ENCODE measurements at regions not wholly inside any gene's neighbourhood (a gene's known extent, or its start where the extent isn't known, plus 50 kb on each side); places are given as distances from the start of the nearest gene placed in this dataset.

DNA sequence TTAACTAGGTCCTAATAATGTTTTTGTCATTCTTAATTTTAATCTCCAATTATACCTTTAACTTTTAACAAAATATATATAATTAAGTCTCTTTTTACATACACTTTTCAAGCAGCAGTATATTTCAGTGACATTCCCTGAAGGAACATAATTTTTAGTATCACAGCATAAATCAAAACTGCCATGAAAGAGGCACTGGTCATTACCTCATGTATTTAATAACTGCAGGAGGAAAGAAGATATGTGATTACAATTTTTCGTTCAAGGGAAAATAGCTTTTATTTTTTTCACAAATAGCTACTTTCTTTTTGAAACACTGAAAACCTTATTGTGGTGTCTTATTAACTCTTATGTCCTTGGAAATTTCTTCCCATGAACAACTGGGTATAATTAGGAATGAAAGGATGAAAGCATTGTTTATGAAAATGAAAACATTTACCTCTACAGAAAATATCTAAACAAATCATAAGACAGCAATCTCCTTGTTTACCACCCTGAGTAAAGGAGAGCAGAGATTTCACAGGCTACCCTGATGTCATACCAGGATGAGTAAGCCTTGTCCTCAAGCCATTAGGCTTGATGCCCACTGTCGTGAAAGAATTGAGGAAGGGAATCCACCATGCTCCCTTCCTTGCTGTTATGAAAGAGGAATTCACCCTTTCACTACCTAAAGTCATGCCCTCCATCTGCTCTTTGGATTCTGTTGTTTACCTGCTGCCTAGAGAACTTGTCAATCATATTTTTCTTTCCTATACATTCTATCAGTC is 877.2 kb upstream of the PCDH20 start:
- no peak for DNase-seq

DNA sequence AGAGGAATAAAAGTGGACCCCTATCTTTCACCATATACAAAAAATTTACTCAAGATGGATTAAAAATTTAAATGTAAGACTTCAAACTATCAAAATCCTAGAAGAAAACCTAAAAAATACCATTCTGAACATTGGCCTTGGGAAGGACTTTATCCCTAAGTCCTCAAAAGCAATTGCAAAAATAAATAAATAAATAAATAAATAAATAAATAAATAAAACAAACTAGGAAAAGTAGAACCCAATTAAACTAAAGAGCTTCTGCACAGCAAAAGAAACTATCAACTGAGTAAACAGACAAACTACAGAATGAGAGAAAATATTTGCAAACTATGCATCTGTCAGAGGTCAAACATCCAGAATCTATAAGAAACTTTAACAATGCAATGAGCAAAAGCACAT is 874.9 kb upstream of the PCDH20 start:
- DNase-seq: no peak

DNA sequence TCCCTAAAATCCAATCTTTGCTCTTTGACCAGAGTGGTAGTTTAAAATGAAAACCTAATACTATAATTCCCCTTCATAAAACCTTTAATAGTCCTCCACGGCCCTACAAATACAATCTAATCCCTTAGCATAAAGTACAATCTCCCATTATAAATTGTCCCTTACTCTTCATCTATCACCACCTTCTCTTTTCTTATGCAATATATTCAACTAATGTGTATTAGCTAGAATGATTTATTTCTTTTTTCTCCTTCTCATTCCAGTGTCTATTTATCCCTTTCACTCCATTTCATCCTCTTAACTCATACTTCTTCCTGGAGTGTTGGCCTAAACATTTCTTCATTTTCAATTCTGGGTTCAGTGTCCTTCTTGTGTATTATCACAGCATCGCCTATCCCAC is 872.1 kb upstream of the PCDH20 start:
- DNase-seq: no peak

DNA sequence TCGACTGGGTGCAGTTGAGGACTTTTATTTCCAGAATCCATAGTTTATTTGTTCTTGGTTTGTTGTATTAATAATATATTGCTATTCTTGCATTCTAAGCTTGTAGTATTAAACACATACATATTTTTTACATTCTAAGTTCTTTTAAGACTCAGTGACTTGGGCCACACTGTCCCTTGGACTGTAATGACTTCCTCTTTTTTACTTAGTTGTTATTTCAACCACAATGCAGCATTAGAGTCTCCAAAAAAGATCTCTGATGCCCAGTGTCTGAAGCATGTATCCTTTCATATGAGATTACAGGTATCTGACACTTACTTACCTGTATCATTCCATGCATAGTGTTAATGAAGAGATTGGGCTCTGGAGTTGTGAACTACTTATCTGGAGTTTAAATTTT is 864.9 kb upstream of the PCDH20 start:
- DNase-seq: no peak

DNA sequence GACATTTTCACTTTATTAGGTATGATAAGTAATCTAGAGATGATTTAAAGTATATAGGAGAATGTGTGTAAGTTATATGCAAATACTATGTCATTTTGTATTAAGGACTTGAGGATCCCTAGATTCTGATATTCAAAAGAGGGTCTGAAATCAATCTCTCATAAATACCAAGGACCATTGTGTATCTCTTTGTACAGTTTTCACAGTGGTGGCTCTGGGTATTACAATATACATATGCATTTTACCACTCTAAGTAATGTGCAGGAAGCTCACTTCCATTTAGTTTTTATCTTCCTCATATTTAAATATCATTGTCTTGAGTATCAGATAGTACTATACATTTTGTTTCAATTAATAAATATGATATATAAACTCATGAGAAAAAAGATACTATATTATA is 862.6 kb upstream of the PCDH20 start:
- DNase-seq: no peak

DNA sequence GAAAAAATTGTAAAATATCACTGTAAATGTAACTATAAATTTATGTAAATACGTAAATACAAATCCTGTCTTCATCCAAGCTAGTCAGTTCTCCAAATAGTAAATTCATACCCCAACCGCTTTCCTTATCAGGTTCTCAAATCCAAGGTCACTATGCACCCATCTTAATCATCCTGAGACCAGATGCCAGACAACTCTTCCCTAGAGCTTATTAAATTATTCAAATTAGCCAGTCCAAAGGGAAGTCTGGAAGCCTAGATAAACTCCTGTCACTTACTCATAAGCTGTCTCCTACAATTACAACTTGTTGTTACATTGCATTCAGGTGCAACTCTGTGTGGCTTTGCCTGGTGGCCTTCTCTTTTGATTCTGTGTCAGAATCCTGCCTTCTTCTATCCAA is 836.1 kb upstream of the PCDH20 start:
- DNase-seq: no peak

DNA sequence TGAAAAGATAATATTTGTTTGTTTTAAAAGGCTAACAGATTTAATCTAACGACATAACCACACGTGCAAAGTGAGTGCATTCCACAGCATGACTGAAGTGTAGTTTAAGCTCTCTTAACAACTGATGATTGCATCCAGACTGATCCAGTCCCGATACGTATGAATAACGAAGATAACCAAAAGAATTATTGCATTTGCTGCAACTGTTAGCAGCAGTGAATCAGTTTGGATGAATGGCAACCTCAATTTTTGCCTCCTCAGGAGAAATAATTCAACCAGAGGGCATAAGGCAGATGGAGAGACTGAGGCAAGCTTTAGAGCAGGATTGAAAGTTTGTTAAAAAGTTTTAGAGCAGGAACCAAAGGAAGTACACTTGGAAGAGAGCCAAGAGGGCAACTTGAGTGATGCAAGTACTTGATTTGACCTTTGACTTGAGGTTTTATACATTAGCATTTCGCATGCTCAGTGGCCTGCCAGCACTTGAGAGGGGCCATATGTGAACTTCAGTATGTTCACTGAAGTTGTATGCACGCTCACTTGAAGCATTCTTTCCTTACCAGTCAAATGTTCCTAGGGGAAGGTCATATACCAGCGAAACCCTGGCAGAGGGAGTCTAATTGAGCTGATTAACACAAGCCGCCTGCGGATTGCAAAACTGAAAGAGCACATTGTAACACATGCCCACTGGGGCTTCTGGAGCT is 835.0 kb upstream of the PCDH20 start:
- DNase-seq: no peak

DNA sequence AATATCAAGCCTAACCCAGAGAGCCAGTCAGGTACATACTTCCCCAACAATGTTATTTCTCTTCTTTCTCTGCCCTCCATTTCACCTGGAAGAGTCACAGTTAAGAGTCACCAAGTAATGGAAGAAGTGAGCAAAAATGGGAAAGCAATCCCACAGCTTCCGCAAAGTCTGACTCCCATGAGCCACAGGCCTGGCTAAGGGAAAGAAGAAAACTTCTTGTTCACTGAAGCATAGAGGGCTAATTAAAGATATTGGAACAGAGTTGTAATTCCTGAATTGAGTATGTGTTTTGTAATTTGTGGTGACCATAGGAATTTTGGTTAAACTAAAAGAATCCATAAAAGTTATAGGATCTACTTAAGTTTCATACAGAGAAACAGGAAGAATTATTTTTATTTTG is 830.9 kb upstream of the PCDH20 start:
- no peak for DNase-seq

DNA sequence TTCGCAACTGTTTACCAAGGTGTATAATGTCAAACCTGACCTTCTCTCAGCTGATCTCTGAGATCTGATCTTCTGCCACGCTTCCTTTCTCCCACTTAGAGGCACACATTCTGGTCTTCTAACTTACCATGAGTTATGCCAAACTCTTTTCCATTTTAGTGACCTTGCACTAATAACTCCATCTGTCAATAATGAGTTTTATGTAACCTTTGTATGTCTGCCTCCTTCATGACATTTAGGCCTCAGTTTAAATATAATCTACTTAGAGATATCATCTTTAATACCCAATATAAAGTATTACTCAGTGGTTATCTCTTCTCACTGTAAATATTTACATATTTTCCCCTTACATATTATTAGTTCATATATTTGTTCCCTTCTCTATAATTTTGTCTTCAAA is 827.5 kb upstream of the PCDH20 start:
- no peak for DNase-seq

DNA sequence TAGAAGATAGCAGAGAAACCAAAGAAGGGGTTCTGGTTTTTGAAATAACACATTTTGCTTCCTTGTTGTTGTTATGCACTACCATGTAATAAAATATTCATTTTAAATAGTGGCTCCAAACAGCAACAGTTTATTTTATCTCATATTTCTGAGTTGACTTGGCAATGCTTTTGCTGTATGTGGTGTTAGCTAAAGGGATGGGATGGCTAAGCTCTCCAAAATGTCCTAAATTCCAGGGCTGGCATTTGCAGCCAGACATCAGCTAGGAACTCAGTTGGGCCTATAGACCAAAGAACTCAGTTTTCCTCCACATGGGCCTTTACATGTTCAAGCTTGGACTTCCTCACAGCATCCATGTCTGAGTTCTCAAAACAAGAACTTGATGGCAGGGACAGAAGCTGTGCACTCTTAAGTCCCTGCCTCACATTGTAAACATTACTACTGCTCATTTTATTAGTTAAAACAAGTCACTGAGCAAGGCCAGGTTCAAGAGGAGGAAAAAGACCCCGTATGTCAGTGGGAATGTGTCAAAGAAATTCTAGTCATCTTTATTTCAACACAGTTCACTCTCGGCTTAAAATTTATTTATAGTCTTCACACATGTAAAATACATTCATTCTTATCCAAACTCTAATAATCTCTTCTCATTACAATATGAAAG is 819.3 kb upstream of the PCDH20 start:
- DNase-seq: no peak

DNA sequence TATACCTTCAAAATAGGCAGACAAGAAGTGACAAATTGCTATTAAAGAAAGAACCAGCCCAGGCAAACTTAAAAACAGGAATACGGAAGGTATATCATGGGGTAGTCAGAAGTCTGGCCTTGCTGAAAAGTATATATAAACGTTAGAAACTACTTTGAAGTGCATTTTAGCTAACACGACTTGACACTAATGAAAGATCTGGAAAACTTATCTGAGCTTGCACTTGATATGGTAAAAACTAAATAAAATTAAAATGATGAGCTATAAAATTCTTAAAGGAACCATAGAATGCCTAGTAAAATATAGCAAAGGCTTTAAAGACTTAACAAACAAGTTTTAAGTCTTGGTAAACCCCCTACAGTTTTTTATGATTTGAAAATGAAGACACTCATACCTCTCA is 795.3 kb upstream of the PCDH20 start:
- no peak for DNase-seq

DNA sequence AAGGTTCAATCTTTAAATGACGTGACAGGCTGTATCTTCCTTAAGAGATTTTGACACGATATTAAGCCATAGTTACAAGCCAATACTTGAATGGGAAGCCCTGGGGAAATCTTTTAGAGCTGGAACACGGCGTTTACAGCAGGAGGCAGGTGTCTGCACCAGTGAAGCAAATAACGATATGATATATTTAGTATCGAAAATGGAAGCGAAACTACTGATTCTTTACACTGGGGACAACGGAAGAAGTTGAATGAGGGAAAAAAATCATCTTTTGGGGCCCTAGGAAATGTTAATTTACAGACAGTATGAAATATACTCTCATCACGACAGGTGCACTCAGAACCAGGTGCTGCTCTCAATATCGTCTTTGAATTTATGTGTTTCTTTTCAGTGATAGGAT is 793.9 kb upstream of the PCDH20 start:
- DNase-seq: no peak

DNA sequence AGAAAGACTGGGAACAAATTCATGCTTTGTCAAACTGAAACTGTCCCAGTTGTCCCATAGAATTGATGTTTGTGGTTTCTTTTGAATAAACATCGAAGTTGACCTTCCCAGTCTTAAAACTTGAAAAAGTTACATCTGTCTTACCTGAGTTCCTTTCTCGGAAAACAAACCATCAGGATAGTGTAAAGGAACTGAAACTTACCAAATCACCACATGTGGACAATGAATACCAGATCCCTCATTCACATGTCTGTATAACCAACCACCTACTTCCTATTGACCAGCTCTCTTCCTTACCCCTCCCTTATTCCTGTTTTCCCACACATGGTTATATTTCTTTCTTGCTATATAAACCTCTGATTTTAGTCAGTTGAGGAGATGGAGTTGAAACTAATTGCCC is 791.7 kb upstream of the PCDH20 start:
- no peak for DNase-seq

DNA sequence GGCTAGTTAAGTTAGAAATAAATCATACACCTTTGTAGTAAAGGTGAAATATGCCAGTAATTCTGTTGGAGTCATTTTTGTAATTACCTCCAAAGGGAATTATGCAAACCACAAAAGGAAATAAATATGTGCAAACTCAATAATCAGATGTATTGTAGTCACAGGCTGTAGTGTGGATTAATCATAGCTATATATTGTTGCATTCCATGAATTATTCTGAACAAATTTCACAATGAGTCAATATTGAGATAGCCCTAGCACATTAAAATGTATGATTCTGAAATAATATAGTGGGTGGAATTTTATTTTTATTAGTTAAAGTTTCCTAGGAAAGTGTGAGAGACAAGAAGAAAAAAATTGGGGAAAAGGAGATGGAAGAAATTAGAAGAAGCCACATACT is 790.5 kb upstream of the PCDH20 start:
- no peak for DNase-seq

DNA sequence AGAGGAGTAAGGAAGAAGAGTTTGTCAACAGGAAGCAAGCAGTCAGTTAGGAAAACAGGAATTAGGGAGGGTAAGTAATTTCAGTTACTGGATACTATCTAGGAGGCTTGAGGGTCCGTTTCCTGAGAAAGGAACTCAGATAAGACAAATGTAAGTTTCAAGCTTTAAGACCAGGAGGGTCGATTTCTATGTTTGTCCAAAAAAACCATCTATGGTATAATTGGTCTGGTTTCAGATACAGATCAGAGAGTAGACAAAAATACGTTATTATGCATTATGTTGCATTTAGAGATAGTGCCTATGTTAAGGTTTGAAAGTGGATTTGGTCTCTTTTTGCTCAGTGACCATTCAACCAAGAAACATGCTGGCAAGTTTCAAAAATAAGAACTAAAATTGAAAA is 789.6 kb upstream of the PCDH20 start:
- DNase-seq: no peak

DNA sequence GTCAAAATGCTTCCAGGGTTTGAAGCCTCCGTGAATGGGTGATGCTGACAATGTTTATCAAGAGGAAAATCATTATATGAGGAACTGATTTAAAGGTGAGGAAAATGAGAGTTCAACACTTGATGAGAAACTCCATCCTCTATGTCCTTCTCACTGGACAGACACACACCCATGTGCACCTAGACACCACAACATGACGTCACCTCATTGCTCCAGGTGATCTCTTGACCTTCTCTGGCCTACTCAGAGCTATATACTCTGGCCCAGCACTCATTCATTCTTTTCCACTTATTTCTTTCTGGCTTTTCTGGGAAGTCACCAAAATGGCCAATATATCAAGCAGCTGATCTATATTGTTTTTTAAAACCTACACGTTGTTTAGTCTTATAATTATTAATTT is 778.7 kb upstream of the PCDH20 start:
- DNase-seq: no peak

DNA sequence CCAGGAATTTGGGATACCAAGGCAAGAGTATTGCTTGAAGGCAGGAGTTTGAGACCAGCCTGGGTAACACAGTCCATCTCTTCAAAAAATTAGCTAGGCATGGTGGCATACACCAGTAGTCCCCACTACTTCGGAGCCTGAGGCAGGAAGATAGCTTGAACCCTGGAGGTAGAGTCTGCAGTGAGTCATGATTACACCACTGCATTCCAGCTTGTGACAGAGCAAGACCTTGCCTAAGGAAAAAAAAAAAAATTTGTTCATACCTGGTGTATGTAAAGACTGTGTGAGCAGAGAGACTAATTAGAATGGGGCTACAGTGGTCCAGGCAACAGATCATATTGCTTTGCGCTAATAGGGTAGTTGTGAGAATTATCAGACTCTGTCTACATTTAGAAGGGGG is 778.3 kb upstream of the PCDH20 start:
- no peak for DNase-seq

DNA sequence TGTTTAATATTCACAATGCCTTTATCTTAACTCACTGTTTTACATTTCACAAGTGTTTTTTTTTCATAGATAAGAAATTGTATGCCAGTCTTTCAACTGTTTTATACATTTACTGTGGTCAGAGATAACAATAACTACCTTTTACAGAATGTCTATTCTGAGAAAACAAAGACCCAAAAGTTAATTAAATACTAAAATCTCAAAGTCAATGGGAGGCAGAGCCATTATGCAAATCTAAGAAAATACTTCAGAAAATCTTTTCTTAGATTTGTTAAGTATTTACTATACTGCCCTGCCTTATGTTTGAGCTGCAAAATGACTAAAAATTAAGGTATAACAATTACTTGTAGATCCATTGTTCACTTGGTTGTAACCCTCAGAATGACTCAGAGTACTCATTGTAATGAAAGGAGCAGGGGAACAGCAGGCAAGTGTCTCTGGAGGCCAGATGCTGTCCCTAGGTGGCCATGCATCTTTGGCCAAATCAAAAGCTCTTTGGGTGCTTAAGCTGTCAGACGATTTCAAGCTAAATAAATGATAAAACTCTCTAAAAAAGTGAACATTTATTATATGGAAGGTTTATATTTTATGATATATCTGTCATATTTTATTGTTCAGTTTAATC is 770.1 kb upstream of the PCDH20 start:
- no peak for DNase-seq

DNA sequence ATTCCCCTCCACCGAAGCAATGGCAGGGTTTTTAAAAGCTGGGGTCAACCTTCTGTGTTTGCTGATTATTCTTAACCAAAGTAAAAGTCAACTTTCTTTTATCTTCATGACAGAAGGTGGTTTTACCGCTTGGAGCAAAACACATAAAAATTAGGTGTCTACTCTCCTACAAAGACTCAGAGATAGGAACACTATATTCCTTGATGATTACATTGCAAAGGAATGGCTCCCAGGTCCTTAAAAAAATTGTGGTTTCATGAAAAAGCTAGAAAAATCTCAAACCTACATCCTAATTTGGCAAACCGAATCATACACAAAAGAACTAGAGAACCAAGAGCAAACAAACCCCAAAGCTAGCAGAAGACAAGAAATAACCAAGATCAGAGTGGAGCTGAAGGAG is 760.4 kb upstream of the PCDH20 start:
- DNase-seq: no peak

DNA sequence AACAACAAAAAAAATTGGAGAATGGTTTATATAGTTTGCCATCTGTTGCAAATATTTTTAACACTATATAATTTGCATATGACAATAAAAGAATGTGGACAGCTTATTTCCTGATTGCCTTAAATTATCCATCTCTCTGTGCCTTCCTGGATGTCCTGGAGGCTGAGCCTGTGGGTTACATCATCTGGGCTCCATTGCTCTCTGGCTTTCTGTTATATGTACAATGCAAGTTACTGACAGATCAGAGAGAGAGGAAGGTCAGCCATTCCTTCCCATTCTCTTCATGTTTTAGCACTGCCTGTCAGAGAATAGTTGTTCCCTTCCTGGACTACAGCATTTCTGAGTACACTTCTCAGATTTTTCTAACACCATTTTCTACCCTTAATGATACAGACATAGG is 758.3 kb upstream of the PCDH20 start:
- DNase-seq: no peak

DNA sequence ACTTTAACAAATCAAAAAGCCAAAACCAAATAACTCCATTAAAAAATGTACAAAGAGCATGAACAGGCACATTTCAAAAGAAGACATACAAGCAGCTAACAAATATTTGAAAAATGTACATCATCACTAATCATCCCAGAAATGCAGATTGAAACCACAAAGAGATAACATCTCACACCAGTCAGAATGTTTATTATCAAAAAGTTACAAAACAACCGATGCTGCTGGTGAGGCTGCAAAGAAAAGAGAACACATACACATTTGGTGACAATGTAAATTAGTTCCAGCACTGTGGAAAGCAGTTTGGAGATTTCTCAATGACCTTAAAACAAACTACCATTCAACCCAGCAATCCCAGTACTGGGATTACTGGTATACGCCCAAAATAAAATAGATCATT is 756.0 kb upstream of the PCDH20 start:
- no peak for DNase-seq

DNA sequence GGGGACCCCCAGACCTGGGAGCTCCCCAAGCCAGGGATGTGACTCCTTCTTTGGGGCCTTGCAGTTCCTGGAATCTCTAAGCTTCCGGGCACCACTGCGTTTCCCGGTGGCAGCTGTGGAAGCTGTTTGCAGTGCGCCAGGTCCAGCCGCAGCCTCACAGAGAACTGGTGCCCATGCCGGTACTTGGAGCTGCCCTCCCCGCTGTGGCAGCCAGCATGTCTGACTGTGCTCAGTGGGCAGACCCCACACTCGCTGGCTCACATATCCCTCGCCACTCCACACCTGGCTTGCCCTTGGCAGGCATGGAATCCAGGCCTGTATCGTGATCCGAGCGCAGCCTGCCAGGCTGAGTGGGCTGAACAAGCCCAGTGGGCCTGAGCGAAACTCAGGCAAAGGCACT is 753.2 kb upstream of the PCDH20 start:
- DNase-seq: no peak

DNA sequence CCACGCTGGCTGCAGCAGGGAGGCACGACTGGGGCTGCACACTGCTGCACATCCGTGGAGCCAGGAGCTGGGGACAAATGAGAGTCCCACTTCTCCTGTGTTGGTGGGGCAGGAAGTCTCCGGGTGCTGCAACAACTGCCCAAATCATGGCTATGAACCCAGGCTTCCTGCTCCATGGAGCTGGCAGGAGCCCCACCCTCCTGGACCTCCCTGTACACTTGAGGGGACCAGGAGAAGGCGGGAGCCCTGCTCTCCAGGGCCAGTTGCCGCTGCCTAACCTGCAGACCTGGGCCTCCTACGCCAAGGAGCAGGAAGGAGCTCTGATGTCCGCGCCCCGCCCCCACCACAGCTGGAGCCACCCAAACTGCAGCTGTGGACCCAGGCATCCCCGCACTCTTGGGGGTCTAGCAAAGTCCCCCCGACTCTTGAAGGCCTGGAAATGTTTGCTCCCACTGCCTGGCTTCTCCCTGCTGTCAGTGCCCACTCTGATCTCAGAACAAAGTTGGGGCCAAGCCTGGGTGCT is 752.1 kb upstream of the PCDH20 start:
- DNase-seq: no peak

DNA sequence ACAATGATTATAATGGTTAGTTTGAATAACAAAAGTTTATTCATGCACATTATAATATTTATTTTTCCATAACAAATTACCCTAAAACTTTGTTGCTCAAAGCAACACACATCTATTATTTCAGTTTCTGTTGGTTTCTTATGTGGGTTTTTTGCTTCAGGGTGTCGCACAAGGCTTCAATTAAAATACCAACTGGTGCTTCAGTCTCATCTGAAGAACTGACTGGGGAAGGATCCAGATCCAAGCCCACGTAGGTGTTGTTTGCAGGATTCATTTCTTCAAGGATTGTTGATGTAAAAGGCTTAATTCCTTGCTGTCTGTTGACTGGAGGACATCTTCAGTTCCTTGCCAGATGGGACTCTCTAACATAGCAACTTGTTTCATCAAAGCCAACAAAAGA is 747.2 kb upstream of the PCDH20 start:
- no peak for DNase-seq

All from DMS153 (cell line).